ENCODE measurements at regions not wholly inside any gene's neighbourhood (a gene's known extent, or its start where the extent isn't known, plus 50 kb on each side); places are given as distances from the start of the nearest gene placed in this dataset.

DNA sequence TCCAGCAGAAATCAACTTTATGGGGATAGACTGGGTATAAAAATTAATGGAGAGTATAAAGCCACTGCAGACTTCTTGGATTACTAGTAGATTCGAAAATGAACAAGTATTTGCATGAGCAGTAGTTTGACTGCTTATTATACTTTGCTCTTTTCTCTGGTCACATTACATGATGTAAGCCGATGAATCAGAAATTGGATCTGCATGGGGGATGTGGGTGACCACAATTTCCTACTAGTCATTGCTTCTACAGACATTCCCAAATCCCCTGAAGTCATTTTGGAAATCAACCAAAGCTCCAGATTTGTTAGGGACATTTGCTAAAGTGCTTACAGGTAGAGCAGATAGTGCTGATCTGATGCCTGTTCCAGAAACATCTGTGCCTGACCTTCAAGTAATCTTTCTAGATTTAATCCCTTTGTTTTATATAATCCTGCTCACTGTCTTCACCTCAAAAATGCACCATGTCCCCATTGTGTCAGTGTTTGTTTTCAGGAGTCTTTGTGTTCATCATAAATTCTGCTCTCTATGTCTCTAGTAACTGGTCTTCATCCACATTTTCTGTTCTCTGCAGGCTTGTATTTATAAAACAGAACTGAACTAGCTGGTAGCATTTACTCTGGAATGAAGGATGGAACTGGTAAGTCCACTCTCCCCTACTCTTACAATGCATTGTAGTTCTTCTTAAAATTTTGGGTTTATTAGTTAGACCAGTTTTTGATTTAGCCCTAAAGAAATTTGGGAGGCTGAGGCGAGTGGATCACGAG lies 201.5 kb upstream of the CSNK1A1L start:
- Histone ChIP-seq H3K4me1 (peaks cover 0 to 8% (median 0%) of the 10 kb centered on the region in 10 experiments; a peak in 6 of 20 replicates), H3K27ac (no peak overlapping the region), H3K9ac (no peak overlapping the region), H3K4me2 (peak overlapping the region in 6 of 11 experiments; percentile 13 to 47 (median 30); a peak in 8 of 22 replicates), H3K36me3 (no peaks in the 10 kb centered on the region), H3K9me3 (replicated peaks in 1 of 11) (no peaks in the 10 kb centered on the region), H4K20me1 (no peaks in the 10 kb centered on the region), H3K4me3 (no peak overlapping the region), H3K27me3 (no peaks in the 10 kb centered on the region)
- no peak for TF ChIP-seq Cebpa-rat (IDR thresholded peaks at IDR 0.05)

- Histone ChIP-seq H3K36me3 (no peaks in the 10 kb centered on the region), H3K4me3 (no peak overlapping the region), H3K9me3 (replicated peaks in 1 of 11) (no peaks in the 10 kb centered on the region), H4K20me1 (no peaks in the 10 kb centered on the region), H3K4me1 (peaks cover 0 to 8% (median 0%) of the 10 kb centered on the region in 10 experiments; a peak in 6 of 20 replicates), H3K4me2 (no peak overlapping the region), H3K27ac (no peak overlapping the region), H3K27me3 (no peaks in the 10 kb centered on the region), H3K9ac (no peak overlapping the region)
- no peak for TF ChIP-seq Cebpa-rat (IDR thresholded peaks at IDR 0.05)
Observed at GRCh38 chr13:37303606-37304005, 198.1 kb upstream of the CSNK1A1L start.

- Histone ChIP-seq H4K20me1 (no peaks in the 10 kb centered on the region), H3K9ac (no peak overlapping the region), H3K27ac (no peak overlapping the region), H3K4me1 (peaks cover 0 to 8% (median 0%) of the 10 kb centered on the region in 10 experiments; a peak in 6 of 20 replicates), H3K27me3 (no peaks in the 10 kb centered on the region), H3K4me3 (no peak overlapping the region), H3K4me2 (no peak overlapping the region), H3K9me3 (replicated peaks in 1 of 11) (no peaks in the 10 kb centered on the region), H3K36me3 (no peaks in the 10 kb centered on the region)
- no peak for TF ChIP-seq Cebpa-rat (IDR thresholded peaks at IDR 0.05)
Observed at GRCh38 chr13:37302686-37303085, 197.2 kb upstream of the CSNK1A1L start.

DNA sequence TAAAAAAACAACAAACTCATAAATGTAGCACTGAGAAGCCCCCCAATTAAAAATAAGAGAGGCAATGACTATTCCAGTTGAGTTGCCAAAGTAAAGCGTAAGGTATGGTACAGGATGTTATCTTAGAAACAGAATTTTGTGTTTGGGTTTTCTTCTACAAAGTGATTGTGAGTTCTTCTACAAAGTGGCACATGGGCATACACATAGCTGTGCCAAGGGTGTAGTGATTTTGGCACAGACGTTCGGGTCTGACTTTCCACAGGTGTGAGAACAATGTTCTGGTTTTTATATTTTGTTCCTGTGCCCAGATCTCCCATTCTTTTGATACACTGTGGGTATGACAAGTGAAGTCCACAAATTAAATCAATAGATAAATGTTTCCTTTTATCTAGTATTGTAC lies 190.1 kb upstream of the CSNK1A1L start:
- Histone ChIP-seq H3K4me2 (no peak overlapping the region), H3K27ac (no peak overlapping the region), H3K4me1 (no peaks in the 10 kb centered on the region), H4K20me1 (no peaks in the 10 kb centered on the region), H3K9me3 (replicated peaks in 1 of 11) (no peaks in the 10 kb centered on the region), H3K36me3 (no peaks in the 10 kb centered on the region), H3K4me3 (no peak overlapping the region), H3K27me3 (no peaks in the 10 kb centered on the region), H3K9ac (no peak overlapping the region)
- no peak for TF ChIP-seq Cebpa-rat (IDR thresholded peaks at IDR 0.05)

GRCh38 chr13:37295071-37295470 lies 189.6 kb upstream of the CSNK1A1L start:
- Histone ChIP-seq H3K4me2 (no peak overlapping the region), H3K4me3 (no peak overlapping the region), H3K9ac (no peak overlapping the region), H4K20me1 (no peaks in the 10 kb centered on the region), H3K36me3 (no peaks in the 10 kb centered on the region), H3K4me1 (no peaks in the 10 kb centered on the region), H3K9me3 (replicated peaks in 1 of 11) (no peaks in the 10 kb centered on the region), H3K27me3 (no peaks in the 10 kb centered on the region), H3K27ac (no peak overlapping the region)
- no peak for TF ChIP-seq Cebpa-rat (IDR thresholded peaks at IDR 0.05)

- Histone ChIP-seq H3K4me1 (no peaks in the 10 kb centered on the region), H3K4me2 (no peak overlapping the region), H3K9me3 (replicated peaks in 1 of 11) (no peaks in the 10 kb centered on the region), H3K4me3 (no peak overlapping the region), H4K20me1 (no peaks in the 10 kb centered on the region), H3K27me3 (no peaks in the 10 kb centered on the region), H3K27ac (no peak overlapping the region), H3K9ac (no peak overlapping the region), H3K36me3 (no peaks in the 10 kb centered on the region)
- no peak for TF ChIP-seq Cebpa-rat (IDR thresholded peaks at IDR 0.05)
Observed at GRCh38 chr13:37294472-37294871, 189.0 kb upstream of the CSNK1A1L start.

DNA sequence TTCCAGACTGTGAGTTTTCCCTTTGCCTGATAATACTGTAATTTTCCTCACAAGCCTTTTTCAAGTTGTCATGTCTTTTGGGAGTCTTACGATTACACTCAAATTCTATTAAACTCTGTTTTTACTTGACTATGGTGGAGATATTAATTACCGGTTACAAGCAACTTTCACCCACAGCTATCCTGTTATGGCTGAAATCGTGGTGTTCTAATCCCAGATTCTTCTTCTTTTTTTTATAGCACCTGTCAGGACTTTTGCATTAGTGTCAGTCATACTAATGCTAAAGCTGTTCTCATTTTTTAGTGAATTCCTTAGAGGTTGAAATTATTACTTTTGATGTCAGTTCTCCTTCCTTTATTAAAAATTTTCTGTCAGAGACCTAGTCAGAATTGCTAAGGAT lies 187.8 kb upstream of the CSNK1A1L start:
- Histone ChIP-seq H3K4me3 (no peak overlapping the region), H3K27me3 (no peaks in the 10 kb centered on the region), H3K9me3 (replicated peaks in 1 of 11) (no peaks in the 10 kb centered on the region), H4K20me1 (no peaks in the 10 kb centered on the region), H3K4me2 (no peak overlapping the region), H3K9ac (no peak overlapping the region), H3K27ac (no peak overlapping the region), H3K36me3 (no peaks in the 10 kb centered on the region), H3K4me1 (no peaks in the 10 kb centered on the region)
- no peak for TF ChIP-seq Cebpa-rat (IDR thresholded peaks at IDR 0.05)

DNA sequence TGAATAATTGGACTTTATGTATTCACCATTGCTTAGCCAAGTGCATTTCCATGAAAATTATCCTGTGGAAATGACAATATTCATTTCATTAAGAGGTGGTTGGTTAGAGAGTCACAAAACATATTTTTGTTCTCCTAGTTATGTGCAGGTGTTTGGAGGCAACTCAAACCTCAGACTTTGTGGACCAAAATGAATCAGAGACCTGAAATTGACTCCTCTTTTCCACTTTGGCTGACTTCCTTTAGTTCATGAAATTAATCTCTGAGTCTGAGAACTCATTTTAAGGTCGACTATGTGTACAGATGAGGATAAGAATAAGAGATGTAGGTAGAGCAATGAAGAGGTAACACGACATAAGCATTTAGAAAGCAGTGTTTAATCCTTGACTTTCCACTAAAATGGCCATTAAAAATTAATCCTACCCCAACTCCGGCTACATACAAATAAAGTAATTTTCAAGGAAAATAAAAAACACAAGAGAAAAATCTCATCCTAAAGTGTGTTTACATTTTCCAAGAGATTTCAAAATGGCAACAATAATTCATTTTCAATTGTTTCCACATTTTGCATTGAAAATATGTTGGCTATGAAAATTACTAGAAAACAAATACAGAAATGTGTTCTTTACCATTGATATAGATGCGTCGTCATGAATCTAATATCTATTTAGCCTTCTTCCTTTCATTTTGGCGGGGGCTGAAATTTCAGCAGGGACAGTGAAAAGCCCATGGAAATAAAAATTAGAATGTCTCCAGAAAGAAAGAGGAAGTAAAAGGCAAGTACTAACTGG lies 185.4 kb upstream of the CSNK1A1L start:
- Histone ChIP-seq H3K9ac (no peak overlapping the region), H3K4me2 (no peak overlapping the region), H3K36me3 (no peaks in the 10 kb centered on the region), H3K27ac (no peak overlapping the region), H3K4me1 (no peaks in the 10 kb centered on the region), H3K4me3 (no peak overlapping the region), H3K27me3 (no peaks in the 10 kb centered on the region), H3K9me3 (replicated peaks in 1 of 11) (peaks cover 0 to 3% (median 0%) of the 10 kb centered on the region in 11 experiments; a peak in 1 of 22 replicates), H4K20me1 (no peaks in the 10 kb centered on the region)
- no peak for TF ChIP-seq Cebpa-rat (IDR thresholded peaks at IDR 0.05)

GRCh38 chr13:37289212-37289935 lies 183.9 kb upstream of the CSNK1A1L start:
- Histone ChIP-seq H4K20me1 (no peaks in the 10 kb centered on the region), H3K4me1 (no peaks in the 10 kb centered on the region), H3K9me3 (replicated peaks in 1 of 11) (peaks cover 0 to 3% (median 0%) of the 10 kb centered on the region in 11 experiments; a peak in 1 of 22 replicates), H3K27me3 (no peaks in the 10 kb centered on the region), H3K36me3 (no peaks in the 10 kb centered on the region), H3K27ac (no peak overlapping the region), H3K4me2 (no peak overlapping the region), H3K9ac (no peak overlapping the region), H3K4me3 (no peak overlapping the region)
- TF ChIP-seq Cebpa-rat (IDR thresholded peaks at IDR 0.05): no peak

Data from BLaER1 treated with 17β-estradiol and CSF1 and Interleukin-3, amounts not matched to agents 10 nM and 100 nM (cell line).